Activated T-cell treated with anti-CD3 and anti-CD28 coated beads, Interleukin-2, amount 50 U/mL, for 4 hours (primary cell): ENCODE measurements at regions not wholly inside any gene's neighbourhood (a gene's known extent, or its start where the extent isn't known, plus 50 kb on each side); places are given as distances from the start of the nearest gene placed in this dataset.

Experiments
- ATAC-seq, 2 donors: fragments of 200-7000 bp; cut with Tn5 transposase; one replicate each; pipeline ENCODE4 v1.10.0; 2021
- DNase-seq: peaks from one replicate; pipeline ENCODE4 v3.0.0-alpha.2; 2020
- H3K27me3 Mint-ChIP-seq: one replicate; pipeline ENCODE4 v1.8.0; 2021; ENCODE audit warnings: low read depth, mixed read lengths
- H3K36me3 Mint-ChIP-seq: one replicate; pipeline ENCODE4 v1.8.0; 2022; ENCODE audit warnings: mixed read lengths; ENCODE audit not compliant: insufficient read depth
- H3K4me1 Mint-ChIP-seq: one replicate; pipeline ENCODE4 v1.8.0; 2021; ENCODE audit warnings: low read depth, mixed read lengths
- H3K4me3 Mint-ChIP-seq: one replicate; pipeline ENCODE4 v1.8.0; 2021; ENCODE audit warnings: mild to moderate bottlenecking, moderate library complexity, mixed read lengths
- H3K9me3 Mint-ChIP-seq: one replicate; pipeline ENCODE4 v1.8.0; 2021; ENCODE audit warnings: mixed read lengths

DNA sequence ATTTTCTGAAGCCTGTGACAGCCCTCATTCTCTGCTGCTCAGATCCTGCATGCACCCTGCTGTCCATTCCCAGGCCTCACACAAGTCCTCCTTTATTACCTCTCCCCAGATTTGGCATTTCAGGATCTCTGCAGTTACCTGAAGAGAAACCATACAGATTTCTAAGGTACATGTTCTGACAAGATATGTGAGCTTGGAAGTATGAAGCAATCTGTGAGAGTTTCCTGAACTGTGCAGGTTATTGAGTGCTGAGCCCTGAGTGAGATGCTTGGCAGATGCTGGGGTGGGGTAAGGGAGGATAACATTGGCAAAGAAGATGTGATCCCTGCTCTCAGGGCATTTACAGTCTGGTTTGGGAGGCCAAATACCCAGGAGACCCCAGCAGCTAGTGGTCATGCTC, 91.9 kb upstream of the EPCAM start:
- Mint-ChIP-seq H3K4me1 (no peaks in the 10 kb centered on the region), H3K9me3 (no peaks in the 10 kb centered on the region)

DNA sequence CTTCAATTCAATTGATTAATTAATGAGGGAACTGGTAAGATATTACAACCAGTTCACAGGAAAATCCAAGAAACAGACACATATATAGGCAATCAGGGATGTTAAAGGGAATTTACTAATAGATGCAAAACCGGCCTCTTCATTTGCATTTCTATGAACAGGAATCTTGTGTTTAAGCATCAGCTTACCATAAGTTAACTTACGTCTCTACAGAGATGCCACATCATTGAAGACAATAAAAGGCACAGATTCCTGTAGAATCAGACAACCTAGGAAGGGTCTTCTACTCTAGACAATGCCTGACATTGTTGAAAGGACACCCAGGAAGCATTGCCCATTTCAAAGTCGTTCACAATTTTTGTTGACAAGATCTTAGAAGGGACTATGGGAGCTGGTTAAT, 93.0 kb upstream of the EPCAM start:
- ATAC-seq (no peak), DNase-seq (no peak)
- H3K27me3 Mint-ChIP-seq: no peaks in the 10 kb centered on the region
- peaks cover 2% of the 10 kb centered on the region for H3K4me1 Mint-ChIP-seq
- H3K4me3 Mint-ChIP-seq: no peak overlapping the region
- no peaks in the 10 kb centered on the region for H3K9me3 Mint-ChIP-seq
- H3K36me3 Mint-ChIP-seq: no peaks in the 10 kb centered on the region

More for the DNA sequence above, 91.9 kb upstream of the EPCAM start:
- H3K27me3 Mint-ChIP-seq: no peaks in the 10 kb centered on the region
- no peaks in the 10 kb centered on the region for H3K36me3 Mint-ChIP-seq
- no peak for ATAC-seq
- DNase-seq: no peak
- H3K4me3 Mint-ChIP-seq: no peak overlapping the region

DNA sequence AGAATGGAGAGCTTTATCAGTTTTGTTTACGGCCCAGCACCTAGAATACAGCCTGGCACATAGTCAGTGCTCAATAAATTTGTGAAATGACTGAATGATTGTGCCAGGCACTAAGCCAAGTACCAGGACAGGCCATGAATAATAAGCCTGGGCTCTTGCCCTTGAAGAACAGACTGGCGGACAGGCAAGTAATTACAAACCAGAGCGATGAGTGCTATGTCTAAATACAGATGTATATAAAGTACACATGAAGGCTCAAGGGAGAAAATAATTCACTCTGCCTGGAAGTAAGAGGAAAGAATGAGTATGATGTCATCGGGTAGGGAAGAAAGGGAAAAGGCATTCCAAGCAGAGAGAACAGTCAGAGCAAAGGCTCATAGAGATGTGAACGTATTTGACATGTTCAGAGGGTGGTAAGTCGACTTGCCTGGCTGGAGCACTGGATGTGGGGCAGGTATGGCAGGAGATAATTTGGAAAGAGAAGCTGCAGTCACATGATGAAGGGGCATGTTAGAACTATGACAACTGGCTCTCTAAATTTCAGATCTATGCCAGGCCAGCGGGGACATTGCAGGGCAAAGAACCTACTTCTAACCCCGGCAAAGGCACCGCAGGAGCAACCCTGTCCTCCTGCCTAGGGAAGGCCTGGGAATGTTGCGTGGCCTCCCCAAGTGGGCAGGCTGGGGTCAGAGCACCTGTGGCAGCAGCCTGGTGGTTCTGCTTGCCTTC, 94.9 kb upstream of the EPCAM start:
- Mint-ChIP-seq H3K27me3 (no peaks in the 10 kb centered on the region), H3K4me3 (no peak overlapping the region), H3K36me3 (no peaks in the 10 kb centered on the region), H3K9me3 (no peaks in the 10 kb centered on the region), H3K4me1 (peaks cover 2% of the 10 kb centered on the region)
- DNase-seq: no peak
- no peak for ATAC-seq

- ATAC-seq (no peak), DNase-seq (no peak)
- H3K27me3 Mint-ChIP-seq: no peaks in the 10 kb centered on the region
- H3K9me3 Mint-ChIP-seq: no peaks in the 10 kb centered on the region
- no peaks in the 10 kb centered on the region for H3K36me3 Mint-ChIP-seq
- H3K4me1 Mint-ChIP-seq: peaks cover 2% of the 10 kb centered on the region
- H3K4me3 Mint-ChIP-seq: no peak overlapping the region
Observed at GRCh38 chr2:47272905-47273758, 96.0 kb upstream of the EPCAM start.

- Mint-ChIP-seq H3K4me1 (peaks cover 2% of the 10 kb centered on the region), H3K4me3 (peak overlapping the region; percentile 70), H3K27me3 (no peaks in the 10 kb centered on the region), H3K9me3 (no peaks in the 10 kb centered on the region), H3K36me3 (no peaks in the 10 kb centered on the region)
- peak; percentile 93 to 94 for ATAC-seq
- peak; percentile 50 for DNase-seq
Observed at GRCh38 chr2:47272031-47272864, 95.9 kb upstream of the CALM2 start.

GRCh38 chr2:47271054-47272000, 95.0 kb upstream of the CALM2 start:
- H3K4me1 Mint-ChIP-seq: peaks cover 2% of the 10 kb centered on the region
- ATAC-seq: no peak
- no peaks in the 10 kb centered on the region for H3K9me3 Mint-ChIP-seq
- no peaks in the 10 kb centered on the region for H3K36me3 Mint-ChIP-seq
- no peak for DNase-seq
- H3K4me3 Mint-ChIP-seq: no peak overlapping the region
- no peaks in the 10 kb centered on the region for H3K27me3 Mint-ChIP-seq

GRCh38 chr2:47270421-47270820, 94.1 kb upstream of the CALM2 start:
- peaks cover 2% of the 10 kb centered on the region for H3K4me1 Mint-ChIP-seq
- H3K27me3 Mint-ChIP-seq: no peaks in the 10 kb centered on the region
- no peak for ATAC-seq
- no peaks in the 10 kb centered on the region for H3K9me3 Mint-ChIP-seq
- H3K4me3 Mint-ChIP-seq: no peak overlapping the region
- DNase-seq: no peak
- no peaks in the 10 kb centered on the region for H3K36me3 Mint-ChIP-seq

- Mint-ChIP-seq H3K4me3 (no peak overlapping the region), H3K4me1 (peaks cover 2% of the 10 kb centered on the region), H3K36me3 (no peaks in the 10 kb centered on the region), H3K9me3 (no peaks in the 10 kb centered on the region), H3K27me3 (no peaks in the 10 kb centered on the region)
- DNase-seq: no peak
- no peak for ATAC-seq
Observed at GRCh38 chr2:47269316-47270232, 93.3 kb upstream of the CALM2 start.

GRCh38 chr2:47267711-47268086, 91.4 kb upstream of the CALM2 start:
- no peak for ATAC-seq
- H3K9me3 Mint-ChIP-seq: no peaks in the 10 kb centered on the region
- no peak for DNase-seq
- no peaks in the 10 kb centered on the region for H3K27me3 Mint-ChIP-seq
- H3K4me3 Mint-ChIP-seq: no peak overlapping the region
- no peaks in the 10 kb centered on the region for H3K36me3 Mint-ChIP-seq
- peaks cover 2% of the 10 kb centered on the region for H3K4me1 Mint-ChIP-seq

GRCh38 chr2:47266939-47267710, 90.8 kb upstream of the CALM2 start:
- Mint-ChIP-seq H3K9me3 (no peaks in the 10 kb centered on the region), H3K4me1 (peaks cover 2% of the 10 kb centered on the region), H3K27me3 (no peaks in the 10 kb centered on the region), H3K36me3 (no peaks in the 10 kb centered on the region), H3K4me3 (no peak overlapping the region)
- no peak for DNase-seq
- no peak for ATAC-seq

DNA sequence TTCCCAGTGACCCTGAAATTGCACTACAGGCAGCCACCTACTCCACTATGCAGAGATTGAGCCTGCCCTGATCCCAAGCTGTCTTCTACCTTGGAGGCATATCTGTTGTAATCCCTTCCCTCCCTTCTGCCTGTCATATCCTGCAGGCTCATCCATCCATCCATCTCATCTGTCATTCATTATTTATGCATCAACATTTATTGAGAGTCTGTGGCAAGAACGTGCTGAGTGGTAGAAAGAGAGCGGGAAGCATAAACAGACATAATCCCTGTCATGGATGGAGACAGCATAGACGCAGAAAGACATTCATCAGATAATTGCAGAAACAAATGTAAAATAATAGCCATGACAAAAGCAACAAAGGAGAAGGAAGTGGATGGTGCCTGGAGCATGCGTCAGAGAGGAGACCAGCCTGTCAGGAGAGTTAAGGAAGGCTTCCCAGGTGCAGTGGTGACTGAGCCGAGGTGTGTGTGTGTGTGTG, 89.5 kb upstream of the CALM2 start:
- Mint-ChIP-seq H3K27me3 (no peaks in the 10 kb centered on the region), H3K4me1 (no peaks in the 10 kb centered on the region), H3K4me3 (no peak overlapping the region), H3K9me3 (no peaks in the 10 kb centered on the region), H3K36me3 (no peaks in the 10 kb centered on the region)
- DNase-seq (no peak), ATAC-seq (no peak)

DNA sequence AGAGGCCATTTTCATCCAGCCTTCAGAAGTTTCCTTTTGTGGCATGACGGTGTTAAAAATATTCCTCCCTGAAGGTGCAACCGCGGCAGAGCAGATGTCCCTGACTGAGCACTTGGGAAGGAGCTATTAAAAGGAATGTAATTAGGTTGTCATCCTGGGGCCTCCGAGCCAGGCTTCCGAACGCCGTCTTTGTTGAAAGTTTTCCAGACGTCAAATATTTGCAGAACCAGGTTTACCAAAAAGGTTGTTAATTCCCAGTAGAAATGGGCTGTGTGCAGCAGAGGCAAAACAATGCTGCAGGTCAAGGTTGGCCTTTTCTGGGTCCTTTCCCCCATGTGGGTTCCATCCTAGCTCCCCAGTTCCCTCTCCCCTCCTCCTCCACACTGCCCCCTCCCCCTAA, 88.8 kb upstream of the CALM2 start:
- no peaks in the 10 kb centered on the region for H3K27me3 Mint-ChIP-seq
- H3K36me3 Mint-ChIP-seq: no peaks in the 10 kb centered on the region
- H3K4me3 Mint-ChIP-seq: no peak overlapping the region
- DNase-seq (no peak), ATAC-seq (no peak)
- no peaks in the 10 kb centered on the region for H3K9me3 Mint-ChIP-seq
- no peaks in the 10 kb centered on the region for H3K4me1 Mint-ChIP-seq
